Common myeloid progenitor, CD34-positive (primary cell): ENCODE measurements at regions not wholly inside any gene's neighbourhood (a gene's known extent, or its start where the extent isn't known, plus 50 kb on each side); places are given as distances from the start of the nearest gene placed in this dataset.

Source experiments
- CTCF ChIA-PET: fragments of 350-600 bp; sonication (Branson Sonifier 250); formaldehyde crosslinking; loops from one replicate; lab custom pipeline; 2021; ENCODE audit warnings: antibody characterized with exemption; lab: Charles Lee
- POLR2A ChIA-PET: fragments of 350-600 bp; sonication (Branson Sonifier 250); formaldehyde crosslinking; loops from one replicate; lab custom pipeline; 2021; ENCODE audit warnings: antibody characterized with exemption; lab: Charles Lee
- DNase-seq, 3 donors: peaks; one replicate each; pipeline versions ENCODE4 v3.0.0 to v3.0.0-alpha.2; 2013
- H3K27ac ChIP-seq, 2 experiments: 1 replicate in 1 of 2; 2 replicates in 1 of 2; pipeline ENCODE4 v1.7.0; 2013; ENCODE audit warnings: inconsistent platforms in 2 of 2, low read length in 2 of 2, mild to moderate bottlenecking in 2 of 2, low read depth in 1 of 2, moderate library complexity in 1 of 2; ENCODE audit not compliant: severe bottlenecking in 2 of 2, insufficient read depth in 1 of 2, poor library complexity in 1 of 2
- H3K27me3 ChIP-seq, 5 experiments: replicated peaks in 2 of 5; 1 replicate in 3 of 5; 2 replicates in 2 of 5; pipeline versions ENCODE4 v1.6.1 to v1.7.0; 2013; ENCODE audit warnings: low read length in 4 of 5, mild to moderate bottlenecking in 2 of 5, moderate library complexity in 2 of 5, inconsistent platforms in 1 of 5; ENCODE audit not compliant: insufficient read depth in 5 of 5, control insufficient read depth in 4 of 5
- H3K36me3 ChIP-seq, 4 experiments: 1 replicate in 2 of 4; 2 replicates in 2 of 4; pipeline versions ENCODE4 v1.6.1 to v1.7.0; 2013; ENCODE audit warnings: low read length in 3 of 4, control low read depth in 1 of 4, mild to moderate bottlenecking in 1 of 4; ENCODE audit not compliant: control insufficient read depth in 4 of 4, insufficient read depth in 4 of 4
- H3K4me1 ChIP-seq, 4 experiments: 1 replicate in 3 of 4; 2 replicates in 1 of 4; pipeline versions ENCODE4 v1.6.1 to v1.7.1; 2013; ENCODE audit warnings: low read length in 3 of 4, mild to moderate bottlenecking in 3 of 4, control low read depth in 1 of 4, inconsistent platforms in 1 of 4, moderate library complexity in 1 of 4; ENCODE audit not compliant: control insufficient read depth in 4 of 4, insufficient read depth in 4 of 4; ENCODE audit errors: control extremely low read depth in 1 of 4
- H3K4me3 ChIP-seq, 7 experiments: 1 replicate in 4 of 7; 2 replicates in 3 of 7; pipeline versions ENCODE4 v1.5.1 to v1.7.0; 2013; ENCODE audit warnings: mild to moderate bottlenecking in 7 of 7, low read length in 6 of 7, moderate library complexity in 6 of 7, inconsistent platforms in 2 of 7, low read depth in 2 of 7, control low read depth in 1 of 7; ENCODE audit not compliant: insufficient read depth in 4 of 7, control insufficient read depth in 1 of 7; ENCODE audit errors: extremely low read depth in 1 of 7
- H3K9me3 ChIP-seq, 5 experiments: 1 replicate in 4 of 5; 2 replicates in 1 of 5; pipeline versions ENCODE4 v1.6.1 to v1.7.1; 2013; ENCODE audit warnings: low read length in 4 of 5, mild to moderate bottlenecking in 2 of 5, inconsistent platforms in 1 of 5, low read depth in 1 of 5, moderate library complexity in 1 of 5; ENCODE audit not compliant: control insufficient read depth in 4 of 5, insufficient read depth in 2 of 5; ENCODE audit errors: control extremely low read depth in 1 of 5
- WGBS: methylation state at CpG from one replicate; pipeline ENCODE4 v1.1.5; 2013; ENCODE audit not compliant: insufficient coverage; 5-methylcytosine and 5-hydroxymethylcytosine counted together

GRCh38 chr12:113658006-113658655 lies 186.5 kb upstream of the LHX5 start:
- 0% methylated on average over 1 of the region's 1 CpG for WGBS
- Histone ChIP-seq H3K27ac (no peak overlapping the region), H3K9me3 (peaks cover 0 to 22% (median 2%) of the 10 kb centered on the region in 5 experiments), H3K4me1 (peaks cover 0 to 8% (median 0%) of the 10 kb centered on the region in 4 experiments), H3K36me3 (no peaks in the 10 kb centered on the region), H3K27me3 (peaks cover 0 to 4% (median 0%) of the 10 kb centered on the region in 5 experiments), H3K4me3 (no peak overlapping the region)
- CTCF ChIA-PET = interaction anchor here (1.4 kb wide), 1 partner anchor 11 kb away, joined by 3 read pairs; no protein-coding TSS in a partner anchor
- DNase-seq = peak in 1 of 3 donors; percentile 37
- POLR2A ChIA-PET = no interaction called here

- H3K27ac ChIP-seq = no peak overlapping the region
- 100% methylated on average over 1 of the region's 4 CpGs for WGBS
- H3K9me3 ChIP-seq = peaks cover 0 to 22% (median 2%) of the 10 kb centered on the region in 5 experiments
- POLR2A ChIA-PET = no interaction called here
- CTCF ChIA-PET = interaction anchor here (1.4 kb wide), 1 partner anchor 12 kb away, joined by 4 read pairs; no protein-coding TSS in a partner anchor
- H3K27me3 ChIP-seq = peaks cover 0 to 3% (median 0%) of the 10 kb centered on the region in 5 experiments
- DNase-seq = no peak
- no peaks in the 10 kb centered on the region for H3K36me3 ChIP-seq
- peaks cover 0 to 8% (median 0%) of the 10 kb centered on the region in 4 experiments for H3K4me1 ChIP-seq
- no peak overlapping the region for H3K4me3 ChIP-seq
These were observed 184.2 kb upstream of the LHX5 start for GRCh38 chr12:113655919-113656318.

- Histone ChIP-seq H3K36me3 (no peaks in the 10 kb centered on the region), H3K4me1 (peaks cover 0 to 8% (median 0%) of the 10 kb centered on the region in 4 experiments), H3K4me3 (no peak overlapping the region), H3K27me3 (peaks cover 0 to 3% (median 0%) of the 10 kb centered on the region in 5 experiments), H3K27ac (no peak overlapping the region), H3K9me3 (peaks cover 0 to 22% (median 2%) of the 10 kb centered on the region in 5 experiments)
- WGBS = 100% methylated on average over 1 of the region's 3 CpGs
- no peak for DNase-seq
- ChIA-PET CTCF (interaction anchor here (1.4 kb wide), 1 partner anchor 12 kb away, joined by 4 read pairs; no protein-coding TSS in a partner anchor), POLR2A (no interaction called here)
These were observed 183.8 kb upstream of the LHX5 start for GRCh38 chr12:113655479-113655878.

GRCh38 chr12:113651662-113652061 lies 180.0 kb upstream of the LHX5 start:
- CTCF ChIA-PET = no interaction called here
- Histone ChIP-seq H3K9me3 (peaks cover 0 to 21% (median 2%) of the 10 kb centered on the region in 5 experiments), H3K36me3 (no peaks in the 10 kb centered on the region), H3K4me3 (no peak overlapping the region), H3K4me1 (peaks cover 0 to 18% (median 0%) of the 10 kb centered on the region in 4 experiments), H3K27ac (no peak overlapping the region), H3K27me3 (peaks cover 0 to 11% (median 4%) of the 10 kb centered on the region in 5 experiments)
- WGBS = 100% methylated on average over 3 of the region's 3 CpGs
- POLR2A ChIA-PET = no interaction called here
- DNase-seq = no peak

- no peak for DNase-seq
- H3K4me1 ChIP-seq = peaks cover 0 to 18% (median 0%) of the 10 kb centered on the region in 4 experiments
- 100% methylated on average over 1 of the region's 6 CpGs for WGBS
- POLR2A ChIA-PET = no interaction called here
- CTCF ChIA-PET = no interaction called here
- peaks cover 0 to 17% (median 2%) of the 10 kb centered on the region in 5 experiments for H3K9me3 ChIP-seq
- H3K27ac ChIP-seq = no peak overlapping the region
- no peaks in the 10 kb centered on the region for H3K36me3 ChIP-seq
- H3K27me3 ChIP-seq = peaks cover 0 to 13% (median 8%) of the 10 kb centered on the region in 5 experiments
- H3K4me3 ChIP-seq = no peak overlapping the region
These were observed 178.8 kb upstream of the LHX5 start for GRCh38 chr12:113650476-113650875.

- ChIA-PET CTCF (interaction anchor here (0.6 to 0.7 kb wide), 2 partner anchors 16 to 75 kb away, joined by 3 read pairs; no protein-coding TSS in a partner anchor), POLR2A (no interaction called here)
- H3K27ac ChIP-seq = peak overlapping the region in 1 of 2 experiments; percentile 64
- DNase-seq = peak; percentile 58 to 84 (median 74)
- no peaks in the 10 kb centered on the region for H3K36me3 ChIP-seq
- H3K4me3 ChIP-seq = no peak overlapping the region
- 4% methylated on average over 12 of the region's 20 CpGs for WGBS
- peaks cover 0 to 18% (median 0%) of the 10 kb centered on the region in 4 experiments for H3K4me1 ChIP-seq
- peaks cover 0 to 7% (median 0%) of the 10 kb centered on the region in 5 experiments for H3K9me3 ChIP-seq
- H3K27me3 ChIP-seq = peaks cover 0 to 20% (median 10%) of the 10 kb centered on the region in 5 experiments
These were observed 177.7 kb upstream of the LHX5 start for GRCh38 chr12:113649256-113649830.
